SK-N-SH (cell line): ENCODE measurements at regions not wholly inside any gene's neighbourhood (a gene's known extent, or its start where the extent isn't known, plus 50 kb on each side); places are given as distances from the start of the nearest gene placed in this dataset.

ENCODE experiments used
- RAD21 ChIP-seq: IDR thresholded peaks from 2 replicates; pipeline ENCODE4 v1.6.1; 2012; ENCODE audit warnings: mild to moderate bottlenecking, low read length
- TF ChIP-seq, protein P1 (sequence below): fragments of 200-600 bp; sonication (generic); IDR thresholded peaks from 2 replicates; pipeline ENCODE4 v1.6.1; 2017; ENCODE audit warnings: antibody characterized with exemption, mild to moderate bottlenecking, moderate library complexity

DNA sequence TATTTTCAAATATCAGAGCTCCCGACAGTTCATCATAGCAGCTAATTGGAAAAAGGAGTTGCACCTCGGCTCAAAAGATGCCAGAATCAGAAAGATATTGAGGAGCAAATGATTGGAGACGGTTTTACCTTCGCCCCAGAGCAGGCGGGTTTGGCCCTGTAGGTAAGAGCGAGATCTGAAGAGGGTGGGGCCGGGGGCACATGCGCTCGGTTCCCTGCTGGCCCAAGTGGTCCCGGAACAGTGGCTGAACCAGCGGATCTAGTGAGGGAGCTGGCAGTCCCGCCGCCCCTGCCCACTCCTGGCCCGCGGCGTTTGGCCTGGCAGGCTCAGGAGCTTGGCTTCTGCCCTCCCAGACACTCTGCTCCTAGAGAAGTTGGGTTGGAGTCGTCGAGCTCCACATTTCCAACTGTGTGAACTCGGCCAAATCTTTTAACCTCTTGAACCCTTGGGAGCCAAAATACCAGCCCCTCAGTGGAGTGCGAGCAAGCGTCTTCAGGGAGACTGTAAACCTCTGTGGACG, 79.1 kb downstream of the RHCG start:
- TF ChIP-seq, protein P1, sequence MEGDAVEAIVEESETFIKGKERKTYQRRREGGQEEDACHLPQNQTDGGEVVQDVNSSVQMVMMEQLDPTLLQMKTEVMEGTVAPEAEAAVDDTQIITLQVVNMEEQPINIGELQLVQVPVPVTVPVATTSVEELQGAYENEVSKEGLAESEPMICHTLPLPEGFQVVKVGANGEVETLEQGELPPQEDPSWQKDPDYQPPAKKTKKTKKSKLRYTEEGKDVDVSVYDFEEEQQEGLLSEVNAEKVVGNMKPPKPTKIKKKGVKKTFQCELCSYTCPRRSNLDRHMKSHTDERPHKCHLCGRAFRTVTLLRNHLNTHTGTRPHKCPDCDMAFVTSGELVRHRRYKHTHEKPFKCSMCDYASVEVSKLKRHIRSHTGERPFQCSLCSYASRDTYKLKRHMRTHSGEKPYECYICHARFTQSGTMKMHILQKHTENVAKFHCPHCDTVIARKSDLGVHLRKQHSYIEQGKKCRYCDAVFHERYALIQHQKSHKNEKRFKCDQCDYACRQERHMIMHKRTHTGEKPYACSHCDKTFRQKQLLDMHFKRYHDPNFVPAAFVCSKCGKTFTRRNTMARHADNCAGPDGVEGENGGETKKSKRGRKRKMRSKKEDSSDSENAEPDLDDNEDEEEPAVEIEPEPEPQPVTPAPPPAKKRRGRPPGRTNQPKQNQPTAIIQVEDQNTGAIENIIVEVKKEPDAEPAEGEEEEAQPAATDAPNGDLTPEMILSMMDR: no peak
- no peak for TF ChIP-seq RAD21
